22Rv1 (cell line): ENCODE measurements at regions not wholly inside any gene's neighbourhood (a gene's known extent, or its start where the extent isn't known, plus 50 kb on each side); places are given as distances from the start of the nearest gene placed in this dataset.

Experiments used
- H3K27ac ChIP-seq: fragments of 450-650 bp; 2 replicates; pipeline ENCODE4 v1.5.1; 2017
- CTCF ChIP-seq: fragments of 450-650 bp; IDR thresholded peaks from 2 replicates; pipeline ENCODE4 v1.5.1; 2017; ENCODE audit warnings: mild to moderate bottlenecking
- ZFX ChIP-seq: fragments of 450-650 bp; IDR thresholded peaks from 2 replicates; pipeline ENCODE4 v1.6.1; 2017; ENCODE audit warnings: antibody characterized with exemption, borderline replicate concordance

GRCh38 chr2:40723194-40723593, 271.3 kb upstream of the SLC8A1 start:
- TF ChIP-seq CTCF (no peak), ZFX (no peak)

GRCh38 chr2:40725040-40725439, 273.1 kb upstream of the SLC8A1 start:
- TF ChIP-seq ZFX (no peak), CTCF (no peak)
- no peak overlapping the region for H3K27ac ChIP-seq

More at GRCh38 chr2:40723194-40723593, 271.3 kb upstream of the SLC8A1 start:
- H3K27ac ChIP-seq, result no peak overlapping the region

GRCh38 chr2:40725950-40726349, 274.1 kb upstream of the SLC8A1 start:
- TF ChIP-seq ZFX (no peak), CTCF (no peak)

GRCh38 chr2:40734797-40735196, 282.9 kb upstream of the SLC8A1 start:
- no peak overlapping the region for H3K27ac ChIP-seq
- no peak for TF ChIP-seq ZFX
- no peak for TF ChIP-seq CTCF

More at GRCh38 chr2:40725950-40726349, 274.1 kb upstream of the SLC8A1 start:
- H3K27ac ChIP-seq, result no peak overlapping the region

GRCh38 chr2:40737180-40737579, 285.3 kb upstream of the SLC8A1 start:
- no peak overlapping the region for H3K27ac ChIP-seq
- no peak for TF ChIP-seq ZFX
- TF ChIP-seq CTCF, result no peak

GRCh38 chr2:40740419-40740818, 288.5 kb upstream of the SLC8A1 start:
- no peak overlapping the region for H3K27ac ChIP-seq
- TF ChIP-seq CTCF, result no peak
- no peak for TF ChIP-seq ZFX

GRCh38 chr2:40741532-40741931, 289.6 kb upstream of the SLC8A1 start:
- no peak for TF ChIP-seq ZFX
- no peak overlapping the region for H3K27ac ChIP-seq

- no peak for TF ChIP-seq CTCF
- no peak for TF ChIP-seq ZFX
These were observed 294.3 kb upstream of the SLC8A1 start for GRCh38 chr2:40746191-40746590.

More at GRCh38 chr2:40746191-40746590, 294.3 kb upstream of the SLC8A1 start:
- no peak overlapping the region for H3K27ac ChIP-seq
